ENCODE measurements at regions not wholly inside any gene's neighbourhood (a gene's known extent, or its start where the extent isn't known, plus 50 kb on each side); places are given as distances from the start of the nearest gene placed in this dataset.
"Not testable (repeated sequence)": the region's sequence is repeated elsewhere in the genome, so short reads cannot be mapped to it uniquely, and the experiment has no call there.

DNA sequence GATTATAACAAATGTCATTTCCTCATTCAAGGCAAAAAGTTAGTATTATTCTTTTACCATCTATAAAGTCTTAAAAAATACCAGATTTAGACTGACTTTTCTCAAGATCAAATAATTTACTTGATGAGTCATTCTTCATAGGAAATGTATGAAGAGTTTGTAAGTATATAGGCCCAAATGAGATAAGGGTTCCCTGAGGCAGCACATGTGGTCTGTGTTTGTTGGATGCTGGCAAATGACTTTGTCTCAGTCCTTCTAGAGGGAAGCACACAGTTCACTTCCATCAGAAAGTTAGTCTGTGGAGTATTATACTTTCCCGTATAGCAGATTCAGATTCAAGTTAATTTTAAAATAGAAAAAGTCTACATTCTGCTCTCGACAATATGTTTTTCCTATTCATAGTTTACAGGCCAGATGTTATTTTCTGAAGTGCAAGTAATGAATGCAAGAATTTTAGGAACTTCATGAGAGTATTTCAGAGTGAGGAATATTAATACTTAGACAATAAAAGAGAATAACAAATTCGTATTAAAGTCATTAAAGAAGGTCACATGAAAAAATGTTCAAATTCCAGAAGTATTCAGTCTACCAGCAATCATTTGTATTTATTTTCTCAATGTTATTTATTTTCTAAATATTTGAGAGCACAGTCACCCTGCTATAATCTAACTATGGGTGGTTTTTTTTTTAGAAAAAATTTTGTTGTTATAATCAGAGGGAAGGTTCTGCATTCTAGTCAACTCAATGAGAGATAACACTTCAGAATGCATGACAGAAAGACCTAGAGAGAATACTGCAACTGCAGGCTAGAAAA lies 601.8 kb upstream of the ZFP42 start:
- ChIA-PET POLR2A (no interaction called here), CTCF (no interaction called here)
- H3K9me3 ChIP-seq (ENCODE audit: control extremely low read depth in 1 of 5, control insufficient read depth in 4 of 5, insufficient read depth in 2 of 5, low read depth in 1 of 5, low read length in 4 of 5), result no peaks in the 10 kb centered on the region
- no peaks in the 10 kb centered on the region for H3K36me3 ChIP-seq (ENCODE audit: control insufficient read depth in 4 of 4, insufficient read depth in 4 of 4, low read length in 3 of 4)
- H3K27me3 ChIP-seq (replicated peaks in 2 of 5; ENCODE audit: control insufficient read depth in 4 of 5, insufficient read depth in 5 of 5, low read length in 4 of 5), result no peaks in the 10 kb centered on the region
- no peak overlapping the region for H3K27ac ChIP-seq (ENCODE audit: insufficient read depth in 1 of 2, low read depth in 1 of 2, low read length in 2 of 2, poor library complexity in 1 of 2, severe bottlenecking in 2 of 2)
- no peak overlapping the region for H3K4me3 ChIP-seq (ENCODE audit: control insufficient read depth in 1 of 7, extremely low read depth in 1 of 7, insufficient read depth in 4 of 7, low read depth in 2 of 7, low read length in 6 of 7)
- no CpG with 5 or more reads among the region's 3 CpGs for WGBS (ENCODE audit: insufficient coverage)
- no peaks in the 10 kb centered on the region for H3K4me1 ChIP-seq (ENCODE audit: control extremely low read depth in 1 of 4, control insufficient read depth in 4 of 4, insufficient read depth in 4 of 4, low read length in 3 of 4)
- DNase-seq, result no peak

DNA sequence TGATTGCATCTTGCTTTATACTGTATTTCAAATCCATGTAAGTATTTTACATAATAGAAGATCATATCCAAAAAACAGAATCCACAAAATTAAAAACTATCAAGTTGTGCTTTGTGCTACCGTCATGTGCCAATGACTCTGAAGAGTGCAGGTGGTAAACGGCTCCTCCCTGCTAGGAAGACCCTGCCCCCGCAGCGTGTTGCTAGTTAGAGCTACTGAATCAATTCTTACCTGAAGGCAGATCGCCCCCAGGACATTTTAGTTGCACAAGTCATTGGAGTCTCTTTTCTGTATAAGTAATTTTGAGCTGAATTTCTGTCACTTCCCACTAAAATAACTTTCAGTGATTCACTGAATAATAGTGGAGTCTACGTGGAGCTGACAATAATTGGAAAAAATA lies 599.5 kb upstream of the ZFP42 start:
- CTCF ChIA-PET, result no interaction called here
- H3K4me3 ChIP-seq (ENCODE audit: control insufficient read depth in 1 of 7, extremely low read depth in 1 of 7, insufficient read depth in 4 of 7, low read depth in 2 of 7, low read length in 6 of 7), result no peak overlapping the region
- DNase-seq, result no peak
- H3K4me1 ChIP-seq (ENCODE audit: control extremely low read depth in 1 of 4, control insufficient read depth in 4 of 4, insufficient read depth in 4 of 4, low read length in 3 of 4), result no peaks in the 10 kb centered on the region
- H3K27me3 ChIP-seq (replicated peaks in 2 of 5; ENCODE audit: control insufficient read depth in 4 of 5, insufficient read depth in 5 of 5, low read length in 4 of 5), result no peaks in the 10 kb centered on the region
- H3K9me3 ChIP-seq (ENCODE audit: control extremely low read depth in 1 of 5, control insufficient read depth in 4 of 5, insufficient read depth in 2 of 5, low read depth in 1 of 5, low read length in 4 of 5), result no peaks in the 10 kb centered on the region
- WGBS (ENCODE audit: insufficient coverage), result 79% methylated on average over 5 of the region's 6 CpGs
- H3K27ac ChIP-seq (ENCODE audit: insufficient read depth in 1 of 2, low read depth in 1 of 2, low read length in 2 of 2, poor library complexity in 1 of 2, severe bottlenecking in 2 of 2), result no peak overlapping the region
- POLR2A ChIA-PET, result no interaction called here
- H3K36me3 ChIP-seq (ENCODE audit: control insufficient read depth in 4 of 4, insufficient read depth in 4 of 4, low read length in 3 of 4), result no peaks in the 10 kb centered on the region

- DNase-seq; H3K4me3 ChIP-seq (ENCODE audit: control insufficient read depth in 1 of 7, extremely low read depth in 1 of 7, insufficient read depth in 4 of 7, low read depth in 2 of 7, low read length in 6 of 7); H3K27ac ChIP-seq (ENCODE audit: insufficient read depth in 1 of 2, low read depth in 1 of 2, low read length in 2 of 2, poor library complexity in 1 of 2, severe bottlenecking in 2 of 2); H3K9me3 ChIP-seq (ENCODE audit: control extremely low read depth in 1 of 5, control insufficient read depth in 4 of 5, insufficient read depth in 2 of 5, low read depth in 1 of 5, low read length in 4 of 5); POLR2A ChIA-PET; H3K27me3 ChIP-seq (replicated peaks in 2 of 5; ENCODE audit: control insufficient read depth in 4 of 5, insufficient read depth in 5 of 5, low read length in 4 of 5); CTCF ChIA-PET; H3K4me1 ChIP-seq (ENCODE audit: control extremely low read depth in 1 of 4, control insufficient read depth in 4 of 4, insufficient read depth in 4 of 4, low read length in 3 of 4); H3K36me3 ChIP-seq (ENCODE audit: control insufficient read depth in 4 of 4, insufficient read depth in 4 of 4, low read length in 3 of 4): not testable (repeated sequence)
- WGBS (ENCODE audit: insufficient coverage), result 95% methylated on average over 9 of the region's 10 CpGs
Observed at GRCh38 chr4:187408447-187408846, 587.1 kb upstream of the ZFP42 start.

DNA sequence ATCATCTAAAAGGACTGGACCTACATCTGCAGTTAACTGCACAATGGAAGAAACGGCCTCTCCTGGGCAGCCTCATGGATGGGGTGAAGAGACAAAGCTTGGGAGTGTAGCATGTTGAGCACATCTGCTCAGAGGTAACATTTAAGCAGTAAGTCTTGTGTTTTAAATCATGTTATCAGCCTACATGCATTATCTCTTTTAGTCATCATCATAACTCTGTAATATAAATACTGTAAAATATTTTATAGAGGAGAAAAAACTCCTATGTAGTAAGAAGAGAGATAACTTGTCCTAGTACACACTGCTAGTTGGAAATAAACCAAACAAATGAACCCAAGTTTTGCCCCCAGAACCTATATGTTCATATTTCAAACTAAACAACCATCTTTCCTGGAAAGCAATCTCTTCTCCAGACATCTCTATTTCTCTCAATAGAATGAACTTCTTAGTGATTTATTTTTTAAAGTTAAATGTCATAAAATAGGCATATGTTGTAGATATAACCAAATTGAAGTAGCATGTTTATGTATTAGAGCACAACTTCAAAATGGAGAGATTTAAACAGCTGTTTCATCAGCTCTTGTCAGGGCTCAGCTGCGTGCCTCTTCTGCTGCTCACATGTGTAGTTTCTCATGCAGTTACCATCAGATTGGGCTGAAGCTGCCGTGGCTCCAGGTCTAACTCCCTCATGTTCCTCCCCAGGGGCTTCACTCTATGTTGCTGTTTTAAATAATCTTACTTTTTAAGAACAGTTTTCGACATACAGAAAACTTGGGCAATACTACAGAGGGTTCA lies 581.8 kb upstream of the ZFP42 start:
- whole genome bisulfite sequencing (ENCODE audit: insufficient coverage), result 93% methylated on average over 2 of the region's 4 CpGs
- no peak for DNase-seq
- Histone ChIP-seq H3K27ac (ENCODE audit: insufficient read depth in 1 of 2, low read depth in 1 of 2, low read length in 2 of 2, poor library complexity in 1 of 2, severe bottlenecking in 2 of 2) (no peak overlapping the region), H3K4me1 (ENCODE audit: control extremely low read depth in 1 of 4, control insufficient read depth in 4 of 4, insufficient read depth in 4 of 4, low read length in 3 of 4) (no peaks in the 10 kb centered on the region), H3K36me3 (ENCODE audit: control insufficient read depth in 4 of 4, insufficient read depth in 4 of 4, low read length in 3 of 4) (no peaks in the 10 kb centered on the region), H3K9me3 (ENCODE audit: control extremely low read depth in 1 of 5, control insufficient read depth in 4 of 5, insufficient read depth in 2 of 5, low read depth in 1 of 5, low read length in 4 of 5) (no peaks in the 10 kb centered on the region), H3K4me3 (ENCODE audit: control insufficient read depth in 1 of 7, extremely low read depth in 1 of 7, insufficient read depth in 4 of 7, low read depth in 2 of 7, low read length in 6 of 7) (no peak overlapping the region), H3K27me3 (replicated peaks in 2 of 5; ENCODE audit: control insufficient read depth in 4 of 5, insufficient read depth in 5 of 5, low read length in 4 of 5) (no peaks in the 10 kb centered on the region)
- POLR2A ChIA-PET, result no interaction called here
- CTCF ChIA-PET, result no interaction called here

- no peaks in the 10 kb centered on the region for H3K4me1 ChIP-seq (ENCODE audit: control extremely low read depth in 1 of 4, control insufficient read depth in 4 of 4, insufficient read depth in 4 of 4, low read length in 3 of 4)
- WGBS (ENCODE audit: insufficient coverage), result no CpG with 5 or more reads among the region's 2 CpGs
- POLR2A ChIA-PET, result no interaction called here
- CTCF ChIA-PET, result no interaction called here
- no peak overlapping the region for H3K27ac ChIP-seq (ENCODE audit: insufficient read depth in 1 of 2, low read depth in 1 of 2, low read length in 2 of 2, poor library complexity in 1 of 2, severe bottlenecking in 2 of 2)
- no peak overlapping the region for H3K4me3 ChIP-seq (ENCODE audit: control insufficient read depth in 1 of 7, extremely low read depth in 1 of 7, insufficient read depth in 4 of 7, low read depth in 2 of 7, low read length in 6 of 7)
- no peaks in the 10 kb centered on the region for H3K9me3 ChIP-seq (ENCODE audit: control extremely low read depth in 1 of 5, control insufficient read depth in 4 of 5, insufficient read depth in 2 of 5, low read depth in 1 of 5, low read length in 4 of 5)
- H3K36me3 ChIP-seq (ENCODE audit: control insufficient read depth in 4 of 4, insufficient read depth in 4 of 4, low read length in 3 of 4), result no peaks in the 10 kb centered on the region
- no peak for DNase-seq
- no peaks in the 10 kb centered on the region for H3K27me3 ChIP-seq (replicated peaks in 2 of 5; ENCODE audit: control insufficient read depth in 4 of 5, insufficient read depth in 5 of 5, low read length in 4 of 5)
Observed at GRCh38 chr4:187414716-187415115, 580.9 kb upstream of the ZFP42 start.

- WGBS (ENCODE audit: insufficient coverage), result 73% methylated on average over 2 of the region's 3 CpGs
Observed at GRCh38 chr4:187415231-187415630, 580.3 kb upstream of the ZFP42 start.

GRCh38 chr4:187416216-187416615 lies 579.4 kb upstream of the ZFP42 start:
- Histone ChIP-seq H3K36me3 (ENCODE audit: control insufficient read depth in 4 of 4, insufficient read depth in 4 of 4, low read length in 3 of 4) (no peaks in the 10 kb centered on the region), H3K27ac (ENCODE audit: insufficient read depth in 1 of 2, low read depth in 1 of 2, low read length in 2 of 2, poor library complexity in 1 of 2, severe bottlenecking in 2 of 2) (no peak overlapping the region), H3K27me3 (replicated peaks in 2 of 5; ENCODE audit: control insufficient read depth in 4 of 5, insufficient read depth in 5 of 5, low read length in 4 of 5) (no peaks in the 10 kb centered on the region), H3K4me1 (ENCODE audit: control extremely low read depth in 1 of 4, control insufficient read depth in 4 of 4, insufficient read depth in 4 of 4, low read length in 3 of 4) (no peaks in the 10 kb centered on the region), H3K4me3 (ENCODE audit: control insufficient read depth in 1 of 7, extremely low read depth in 1 of 7, insufficient read depth in 4 of 7, low read depth in 2 of 7, low read length in 6 of 7) (no peak overlapping the region), H3K9me3 (ENCODE audit: control extremely low read depth in 1 of 5, control insufficient read depth in 4 of 5, insufficient read depth in 2 of 5, low read depth in 1 of 5, low read length in 4 of 5) (no peaks in the 10 kb centered on the region)
- ChIA-PET CTCF (no interaction called here), POLR2A (no interaction called here)
- WGBS (ENCODE audit: insufficient coverage), result no CpG with 5 or more reads among the region's 3 CpGs
- DNase-seq, result no peak

More at GRCh38 chr4:187415231-187415630, 580.3 kb upstream of the ZFP42 start:
- Histone ChIP-seq H3K9me3 (ENCODE audit: control extremely low read depth in 1 of 5, control insufficient read depth in 4 of 5, insufficient read depth in 2 of 5, low read depth in 1 of 5, low read length in 4 of 5) (no peaks in the 10 kb centered on the region), H3K4me3 (ENCODE audit: control insufficient read depth in 1 of 7, extremely low read depth in 1 of 7, insufficient read depth in 4 of 7, low read depth in 2 of 7, low read length in 6 of 7) (no peak overlapping the region), H3K27me3 (replicated peaks in 2 of 5; ENCODE audit: control insufficient read depth in 4 of 5, insufficient read depth in 5 of 5, low read length in 4 of 5) (no peaks in the 10 kb centered on the region), H3K27ac (ENCODE audit: insufficient read depth in 1 of 2, low read depth in 1 of 2, low read length in 2 of 2, poor library complexity in 1 of 2, severe bottlenecking in 2 of 2) (no peak overlapping the region), H3K4me1 (ENCODE audit: control extremely low read depth in 1 of 4, control insufficient read depth in 4 of 4, insufficient read depth in 4 of 4, low read length in 3 of 4) (no peaks in the 10 kb centered on the region), H3K36me3 (ENCODE audit: control insufficient read depth in 4 of 4, insufficient read depth in 4 of 4, low read length in 3 of 4) (no peaks in the 10 kb centered on the region)
- ChIA-PET POLR2A (no interaction called here), CTCF (no interaction called here)
- DNase-seq, result no peak
